ENCODE measurements at regions not wholly inside any gene's neighbourhood (a gene's known extent, or its start where the extent isn't known, plus 50 kb on each side); places are given as distances from the start of the nearest gene placed in this dataset.

GRCh38 chr9:28121366-28121765 is 548.1 kb upstream of the C9orf72 start:
- TF ChIP-seq, protein P1, sequence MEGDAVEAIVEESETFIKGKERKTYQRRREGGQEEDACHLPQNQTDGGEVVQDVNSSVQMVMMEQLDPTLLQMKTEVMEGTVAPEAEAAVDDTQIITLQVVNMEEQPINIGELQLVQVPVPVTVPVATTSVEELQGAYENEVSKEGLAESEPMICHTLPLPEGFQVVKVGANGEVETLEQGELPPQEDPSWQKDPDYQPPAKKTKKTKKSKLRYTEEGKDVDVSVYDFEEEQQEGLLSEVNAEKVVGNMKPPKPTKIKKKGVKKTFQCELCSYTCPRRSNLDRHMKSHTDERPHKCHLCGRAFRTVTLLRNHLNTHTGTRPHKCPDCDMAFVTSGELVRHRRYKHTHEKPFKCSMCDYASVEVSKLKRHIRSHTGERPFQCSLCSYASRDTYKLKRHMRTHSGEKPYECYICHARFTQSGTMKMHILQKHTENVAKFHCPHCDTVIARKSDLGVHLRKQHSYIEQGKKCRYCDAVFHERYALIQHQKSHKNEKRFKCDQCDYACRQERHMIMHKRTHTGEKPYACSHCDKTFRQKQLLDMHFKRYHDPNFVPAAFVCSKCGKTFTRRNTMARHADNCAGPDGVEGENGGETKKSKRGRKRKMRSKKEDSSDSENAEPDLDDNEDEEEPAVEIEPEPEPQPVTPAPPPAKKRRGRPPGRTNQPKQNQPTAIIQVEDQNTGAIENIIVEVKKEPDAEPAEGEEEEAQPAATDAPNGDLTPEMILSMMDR (IDR thresholded peaks at IDR 0.05): no peak
- ATAC-seq: no peak
- intact Hi-C loops (cut with micrococcal nuclease): no loop called here
- no peak overlapping the region for H3K27ac Mint-ChIP-seq
- CTCF ChIA-PET: no interaction called here
- POLR2A ChIA-PET: no interaction called here
- no peaks in the 10 kb centered on the region for H3K27me3 Mint-ChIP-seq
- no peaks in the 10 kb centered on the region for H3K4me1 Mint-ChIP-seq (ENCODE audit: low read depth)
- H3K36me3 Mint-ChIP-seq (ENCODE audit: low read depth): no peaks in the 10 kb centered on the region
- H3K4me3 Mint-ChIP-seq: no peak overlapping the region
- peaks cover 2% of the 10 kb centered on the region for H3K9me3 Mint-ChIP-seq
- DNase-seq: no peak

DNA sequence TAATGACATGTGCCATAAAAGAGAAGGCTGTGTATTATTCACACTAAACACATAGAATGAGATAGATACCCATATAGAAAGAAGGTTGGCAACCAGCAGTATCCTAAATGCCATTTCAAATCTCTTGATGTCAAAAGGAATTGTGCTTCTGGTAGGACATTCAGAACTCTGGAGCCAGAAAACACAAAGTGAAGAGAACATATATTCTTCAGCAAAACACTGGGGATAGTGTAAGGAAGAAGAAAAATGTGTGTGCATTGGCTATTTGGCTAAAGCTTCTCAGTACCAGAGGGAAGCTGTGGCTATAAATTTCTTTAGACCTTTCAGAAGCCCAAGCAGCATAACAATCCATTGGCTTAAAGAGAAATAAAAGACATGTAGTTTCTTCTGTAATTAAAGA is 551.6 kb upstream of the C9orf72 start:
- no peak overlapping the region for H3K4me3 Mint-ChIP-seq
- intact Hi-C loops (cut with micrococcal nuclease): no loop called here
- DNase-seq: no peak
- H3K27me3 Mint-ChIP-seq: no peaks in the 10 kb centered on the region
- ChIA-PET POLR2A (no interaction called here), CTCF (no interaction called here)
- H3K27ac Mint-ChIP-seq: no peak overlapping the region
- ATAC-seq: no peak
- H3K4me1 Mint-ChIP-seq (ENCODE audit: low read depth): no peaks in the 10 kb centered on the region
- H3K9me3 Mint-ChIP-seq: no peaks in the 10 kb centered on the region
- TF ChIP-seq, protein P1 (IDR thresholded peaks at IDR 0.05): no peak
- H3K36me3 Mint-ChIP-seq (ENCODE audit: low read depth): no peaks in the 10 kb centered on the region

DNA sequence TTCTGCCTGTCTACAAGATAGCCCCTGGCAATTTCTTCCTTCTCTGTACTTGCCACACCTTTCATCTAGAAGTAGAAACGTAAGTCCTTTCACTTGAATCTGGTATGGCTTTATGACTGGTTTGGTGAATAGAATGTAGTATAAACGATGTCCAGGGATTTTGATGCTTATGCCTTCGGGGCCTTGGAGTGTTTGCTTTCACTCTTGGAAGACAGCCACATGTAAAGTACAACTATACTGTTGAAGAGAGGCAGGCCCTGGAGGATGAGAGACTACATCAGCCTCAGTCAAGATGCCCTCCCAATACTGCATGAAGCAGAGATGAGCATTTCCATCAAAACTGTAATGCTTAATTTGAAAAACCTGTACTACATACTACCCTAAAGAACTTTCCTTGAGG is 553.8 kb upstream of the C9orf72 start:
- CTCF ChIA-PET: no interaction called here
- H3K27ac Mint-ChIP-seq: no peak overlapping the region
- POLR2A ChIA-PET: no interaction called here
- intact Hi-C loops (cut with micrococcal nuclease): no loop called here
- H3K27me3 Mint-ChIP-seq: no peaks in the 10 kb centered on the region
- H3K4me3 Mint-ChIP-seq: no peak overlapping the region
- no peaks in the 10 kb centered on the region for H3K4me1 Mint-ChIP-seq (ENCODE audit: low read depth)
- ATAC-seq (no peak), DNase-seq (no peak)
- TF ChIP-seq, protein P1 (IDR thresholded peaks at IDR 0.05): no peak
- no peaks in the 10 kb centered on the region for H3K36me3 Mint-ChIP-seq (ENCODE audit: low read depth)
- no peaks in the 10 kb centered on the region for H3K9me3 Mint-ChIP-seq

GRCh38 chr9:28134446-28134976 is 561.2 kb upstream of the C9orf72 start:
- ChIA-PET POLR2A (interaction anchor here (0.8 kb wide), 1 partner anchor 1077 kb away, joined by 3 read pairs; no protein-coding TSS in a partner anchor), CTCF (no interaction called here)
- ATAC-seq: no peak
- intact Hi-C loops (cut with micrococcal nuclease): no loop called here
- DNase-seq: no peak
- Mint-ChIP-seq H3K9me3 (no peaks in the 10 kb centered on the region), H3K4me3 (no peak overlapping the region), H3K36me3 (ENCODE audit: low read depth) (no peaks in the 10 kb centered on the region), H3K27me3 (no peaks in the 10 kb centered on the region), H3K27ac (no peak overlapping the region), H3K4me1 (ENCODE audit: low read depth) (no peaks in the 10 kb centered on the region)
- TF ChIP-seq, protein P1 (IDR thresholded peaks at IDR 0.05): no peak

DNA sequence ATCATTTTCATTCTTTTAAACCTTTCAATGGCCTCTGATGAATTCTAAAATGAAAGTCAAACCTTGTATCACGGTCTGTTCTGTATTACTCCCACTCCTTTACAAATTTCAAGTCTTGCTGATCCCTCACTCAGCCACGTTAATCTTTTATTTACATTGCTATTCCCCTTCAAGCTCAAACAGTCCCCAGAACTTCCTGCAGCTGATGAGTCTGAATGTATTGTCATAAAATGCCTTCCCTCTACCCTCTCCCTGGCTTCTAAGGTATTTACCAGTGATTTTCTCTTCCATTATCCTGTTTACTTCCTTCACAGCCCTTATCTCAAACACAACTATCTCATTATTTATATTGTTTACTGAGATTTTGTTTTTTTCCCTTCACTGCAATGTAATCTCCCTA is 562.3 kb upstream of the C9orf72 start:
- no peak for ATAC-seq
- CTCF ChIA-PET: no interaction called here
- POLR2A ChIA-PET: interaction anchor here (0.8 kb wide), 1 partner anchor 1076 kb away, joined by 3 read pairs; no protein-coding TSS in a partner anchor

More for the DNA sequence above, 562.3 kb upstream of the C9orf72 start:
- Mint-ChIP-seq H3K27me3 (no peaks in the 10 kb centered on the region), H3K27ac (no peak overlapping the region), H3K4me1 (ENCODE audit: low read depth) (no peaks in the 10 kb centered on the region), H3K36me3 (ENCODE audit: low read depth) (no peaks in the 10 kb centered on the region), H3K4me3 (no peak overlapping the region), H3K9me3 (no peaks in the 10 kb centered on the region)
- intact Hi-C loops (cut with micrococcal nuclease): no loop called here
- TF ChIP-seq, protein P1 (IDR thresholded peaks at IDR 0.05): no peak
- DNase-seq: no peak
